RWPE2 (cell line): ENCODE measurements at regions not wholly inside any gene's neighbourhood (a gene's known extent, or its start where the extent isn't known, plus 50 kb on each side); places are given as distances from the start of the nearest gene placed in this dataset.

ENCODE experiments used
- ATAC-seq: fragments of 200-7000 bp; cut with Tn5 transposase; 3 replicates; pipeline ENCODE4 v1.9.1; 2021; ENCODE audit warnings: low read depth
- DNase-seq: peaks from one replicate; pipeline ENCODE4 v3.0.0-alpha.2; 2020; ENCODE audit warnings: low spot score
- H3K27ac ChIP-seq: fragments of 450-650 bp; 2 replicates; pipeline ENCODE4 v1.5.1; 2017; ENCODE audit warnings: mild to moderate bottlenecking; ENCODE audit not compliant: poor library complexity, severe bottlenecking
- H3K27me3 ChIP-seq: fragments of 250-450 bp; sonication (Bioruptor Pico); 2 replicates; pipeline ENCODE4 v1.5.1; 2021; ENCODE audit warnings: mild to moderate bottlenecking, moderate library complexity; ENCODE audit not compliant: insufficient read depth, poor library complexity, severe bottlenecking
- H3K36me3 ChIP-seq: fragments of 250-450 bp; sonication (Bioruptor Pico); 2 replicates; pipeline ENCODE4 v1.5.1; 2020; ENCODE audit warnings: low read depth, mild to moderate bottlenecking, moderate library complexity
- H3K4me1 ChIP-seq: fragments of 250-450 bp; sonication (Bioruptor Pico); 2 replicates; pipeline ENCODE4 v1.5.1; 2021; ENCODE audit warnings: mild to moderate bottlenecking, moderate library complexity; ENCODE audit not compliant: insufficient read depth, poor library complexity, severe bottlenecking
- H3K4me3 ChIP-seq: fragments of 250-450 bp; sonication (Bioruptor Pico); 2 replicates; pipeline ENCODE4 v1.5.1; 2021; ENCODE audit warnings: mild to moderate bottlenecking, moderate library complexity; ENCODE audit not compliant: severe bottlenecking
- H3K9me3 ChIP-seq: fragments of 250-450 bp; sonication (Bioruptor Pico); 2 replicates; pipeline ENCODE4 v1.5.1; 2021; ENCODE audit warnings: mild to moderate bottlenecking, moderate library complexity; ENCODE audit not compliant: severe bottlenecking
- TF ChIP-seq, protein P1 (sequence below): fragments of 450-650 bp; IDR thresholded peaks from one replicate; pipeline ENCODE4 v1.5.1; 2017; ENCODE audit warnings: mild to moderate bottlenecking, moderate library complexity; ENCODE audit not compliant: poor library complexity, severe bottlenecking

DNA sequence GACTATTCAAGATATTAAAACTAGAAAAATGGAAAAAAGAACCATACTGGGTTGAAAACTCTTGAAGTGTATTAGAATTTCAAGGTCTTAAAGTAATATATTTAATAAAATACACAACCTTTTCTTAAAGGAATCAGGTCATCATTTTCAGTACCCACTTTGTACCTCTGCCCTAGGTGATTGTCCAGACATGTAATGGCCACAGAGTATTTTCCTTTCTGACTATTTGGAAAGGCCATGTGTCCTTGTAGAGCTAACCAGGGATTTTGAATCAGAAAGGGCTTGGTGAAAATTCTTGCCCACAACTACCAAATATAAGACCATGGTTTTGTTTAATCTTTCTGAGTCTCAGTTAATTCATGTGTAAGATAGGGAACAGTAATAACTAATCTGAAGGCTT lies 91.4 kb upstream of the MLIP start:
- ATAC-seq (no peak), DNase-seq (no peak)
- H3K36me3 ChIP-seq, result no peaks in the 10 kb centered on the region
- H3K4me3 ChIP-seq, result no peak overlapping the region
- H3K9me3 ChIP-seq, result no peaks in the 10 kb centered on the region
- no peaks in the 10 kb centered on the region for H3K27me3 ChIP-seq
- TF ChIP-seq, protein P1, sequence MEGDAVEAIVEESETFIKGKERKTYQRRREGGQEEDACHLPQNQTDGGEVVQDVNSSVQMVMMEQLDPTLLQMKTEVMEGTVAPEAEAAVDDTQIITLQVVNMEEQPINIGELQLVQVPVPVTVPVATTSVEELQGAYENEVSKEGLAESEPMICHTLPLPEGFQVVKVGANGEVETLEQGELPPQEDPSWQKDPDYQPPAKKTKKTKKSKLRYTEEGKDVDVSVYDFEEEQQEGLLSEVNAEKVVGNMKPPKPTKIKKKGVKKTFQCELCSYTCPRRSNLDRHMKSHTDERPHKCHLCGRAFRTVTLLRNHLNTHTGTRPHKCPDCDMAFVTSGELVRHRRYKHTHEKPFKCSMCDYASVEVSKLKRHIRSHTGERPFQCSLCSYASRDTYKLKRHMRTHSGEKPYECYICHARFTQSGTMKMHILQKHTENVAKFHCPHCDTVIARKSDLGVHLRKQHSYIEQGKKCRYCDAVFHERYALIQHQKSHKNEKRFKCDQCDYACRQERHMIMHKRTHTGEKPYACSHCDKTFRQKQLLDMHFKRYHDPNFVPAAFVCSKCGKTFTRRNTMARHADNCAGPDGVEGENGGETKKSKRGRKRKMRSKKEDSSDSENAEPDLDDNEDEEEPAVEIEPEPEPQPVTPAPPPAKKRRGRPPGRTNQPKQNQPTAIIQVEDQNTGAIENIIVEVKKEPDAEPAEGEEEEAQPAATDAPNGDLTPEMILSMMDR, result no peak
- no peaks in the 10 kb centered on the region for H3K4me1 ChIP-seq
- no peak overlapping the region for H3K27ac ChIP-seq

DNA sequence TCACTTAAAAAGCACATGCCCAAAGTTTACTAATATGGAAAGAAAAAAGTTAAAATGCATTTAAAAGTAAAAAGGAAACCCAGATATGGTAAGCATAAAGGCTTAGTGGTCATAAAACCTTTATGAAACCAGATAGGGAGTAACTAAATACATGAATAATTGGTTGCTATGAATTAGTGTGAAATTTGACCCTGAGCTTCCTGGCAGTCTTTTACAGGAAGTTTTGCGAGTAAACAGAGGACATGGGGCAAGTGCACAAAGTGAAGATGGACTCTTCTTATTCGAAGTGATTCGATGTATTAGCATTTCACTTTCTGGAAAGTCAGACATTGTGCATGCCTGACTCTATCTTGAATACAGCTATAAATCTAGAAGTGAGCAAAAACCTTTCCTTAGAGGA lies 90.9 kb upstream of the MLIP start:
- no peaks in the 10 kb centered on the region for H3K27me3 ChIP-seq
- DNase-seq, result no peak

DNA sequence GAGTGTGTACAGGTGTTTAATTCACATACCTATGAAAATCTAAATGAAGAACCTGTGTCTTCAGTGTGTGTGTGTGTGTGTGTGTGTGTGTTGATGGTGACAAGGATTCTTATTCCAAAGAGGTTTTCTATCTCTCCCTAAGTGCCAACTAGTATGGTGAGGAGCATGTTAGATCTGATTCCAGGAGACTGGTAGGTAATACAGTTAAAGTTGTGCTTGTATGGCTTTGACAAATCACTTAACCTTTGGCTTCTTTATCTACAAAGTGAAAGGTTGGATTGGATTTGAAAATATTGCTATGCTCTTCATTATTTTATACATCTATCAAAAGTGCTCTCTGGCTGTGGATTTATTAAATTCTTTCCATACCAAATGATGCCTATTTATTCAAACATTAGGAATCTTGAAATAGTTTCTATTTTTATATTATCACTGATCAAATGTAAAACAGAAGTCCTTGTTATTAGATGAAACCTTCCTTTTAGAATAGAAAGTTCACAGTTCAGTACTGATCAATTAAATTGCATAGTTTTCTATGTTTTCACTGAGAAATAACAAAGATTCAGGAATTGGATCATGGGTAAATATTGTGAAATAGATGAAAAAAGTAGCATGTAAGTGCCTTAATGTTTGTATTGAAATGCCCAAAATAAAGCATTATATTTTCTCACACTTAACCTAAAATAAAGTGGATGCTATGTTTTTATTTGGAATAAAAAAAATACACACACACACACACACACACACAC lies 84.4 kb upstream of the MLIP start:
- H3K4me1 ChIP-seq, result no peaks in the 10 kb centered on the region

More for the DNA sequence above, 90.9 kb upstream of the MLIP start:
- Histone ChIP-seq H3K4me1 (no peaks in the 10 kb centered on the region), H3K36me3 (no peaks in the 10 kb centered on the region), H3K9me3 (no peaks in the 10 kb centered on the region), H3K4me3 (no peak overlapping the region), H3K27ac (no peak overlapping the region)
- ATAC-seq, result no peak
- TF ChIP-seq, protein P1, result no peak

DNA sequence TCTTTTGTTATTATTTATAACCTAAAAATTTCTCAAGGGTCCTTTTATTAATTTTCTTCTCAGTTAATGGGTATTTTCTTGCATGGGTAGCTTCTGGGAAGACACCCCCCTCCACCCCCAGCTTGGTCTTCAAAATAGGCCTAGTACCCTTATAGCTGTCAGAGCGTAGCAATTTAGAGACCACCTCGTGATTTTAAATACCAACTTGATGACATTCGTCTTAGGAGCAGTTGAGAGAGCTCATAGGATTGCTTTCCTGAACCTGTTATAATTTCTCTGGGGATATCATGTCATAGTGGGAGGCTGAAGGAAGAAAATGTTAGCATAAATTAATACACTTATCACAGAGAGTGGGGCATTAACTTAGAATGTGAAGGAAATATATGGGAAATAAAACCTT lies 83.1 kb upstream of the MLIP start:
- TF ChIP-seq, protein P1, result no peak
- no peaks in the 10 kb centered on the region for H3K36me3 ChIP-seq
- ATAC-seq, result no peak

More for the DNA sequence above, 84.4 kb upstream of the MLIP start:
- Histone ChIP-seq H3K9me3 (no peaks in the 10 kb centered on the region), H3K27me3 (no peaks in the 10 kb centered on the region), H3K4me3 (no peak overlapping the region), H3K27ac (no peak overlapping the region), H3K36me3 (no peaks in the 10 kb centered on the region)
- no peak for ATAC-seq
- TF ChIP-seq, protein P1, result no peak
- no peak for DNase-seq

DNA sequence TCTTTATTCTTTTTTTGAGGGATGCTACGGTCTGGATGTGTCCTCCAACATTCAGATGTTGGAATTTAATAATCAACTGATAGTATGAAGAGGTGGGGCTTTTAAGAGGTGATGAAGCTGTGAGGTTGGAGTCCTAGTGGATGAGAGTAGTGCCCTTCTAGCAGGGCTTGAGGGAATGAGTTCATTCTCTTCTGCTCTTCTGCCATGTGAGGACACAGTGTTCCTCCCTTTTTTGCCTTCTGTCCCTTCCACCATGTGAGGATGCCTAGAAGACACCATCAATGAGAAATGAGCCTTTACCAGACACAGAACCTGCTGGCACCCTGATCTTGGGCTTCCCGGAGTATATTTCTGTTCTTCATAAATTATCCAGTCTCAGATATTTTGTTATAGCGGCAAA lies 82.1 kb upstream of the MLIP start:
- Histone ChIP-seq H3K9me3 (no peaks in the 10 kb centered on the region), H3K36me3 (no peaks in the 10 kb centered on the region), H3K27me3 (no peaks in the 10 kb centered on the region), H3K27ac (no peak overlapping the region), H3K4me3 (no peak overlapping the region), H3K4me1 (no peaks in the 10 kb centered on the region)
- ATAC-seq (no peak), DNase-seq (no peak)
- TF ChIP-seq, protein P1, result no peak

More for the DNA sequence above, 83.1 kb upstream of the MLIP start:
- no peaks in the 10 kb centered on the region for H3K27me3 ChIP-seq
- no peaks in the 10 kb centered on the region for H3K4me1 ChIP-seq
- no peak overlapping the region for H3K4me3 ChIP-seq
- DNase-seq, result no peak
- H3K27ac ChIP-seq, result no peak overlapping the region
- no peaks in the 10 kb centered on the region for H3K9me3 ChIP-seq
